Glutamatergic neuron (in vitro differentiated cells): ENCODE measurements at regions not wholly inside any gene's neighbourhood (a gene's known extent, or its start where the extent isn't known, plus 50 kb on each side); places are given as distances from the start of the nearest gene placed in this dataset.

Source experiments
- DNase-seq: peaks from one replicate; pipeline ENCODE4 v3.0.0; 2022
- H3K27ac Mint-ChIP-seq: one replicate; pipeline ENCODE4 v1.8.0; 2020; ENCODE audit warnings: mild to moderate bottlenecking, mixed read lengths, inconsistent platforms; ENCODE audit not compliant: unreplicated experiment
- H3K27me3 Mint-ChIP-seq: one replicate; pipeline ENCODE4 v1.8.0; 2020; ENCODE audit warnings: mild to moderate bottlenecking, moderate library complexity, mixed read lengths, inconsistent platforms; ENCODE audit not compliant: unreplicated experiment
- H3K36me3 Mint-ChIP-seq: one replicate; pipeline ENCODE4 v1.8.0; 2020; ENCODE audit warnings: mild to moderate bottlenecking, mixed read lengths, inconsistent platforms; ENCODE audit not compliant: unreplicated experiment
- H3K4me1 Mint-ChIP-seq: one replicate; pipeline ENCODE4 v1.8.0; 2020; ENCODE audit warnings: mild to moderate bottlenecking, low read depth, mixed read lengths, inconsistent platforms; ENCODE audit not compliant: unreplicated experiment
- H3K4me3 Mint-ChIP-seq: one replicate; pipeline ENCODE4 v1.8.0; 2020; ENCODE audit warnings: mild to moderate bottlenecking, mixed read lengths, inconsistent platforms; ENCODE audit not compliant: unreplicated experiment
- H3K9me3 Mint-ChIP-seq: one replicate; pipeline ENCODE4 v1.8.0; 2020; ENCODE audit warnings: mild to moderate bottlenecking, moderate library complexity, mixed read lengths, inconsistent platforms; ENCODE audit not compliant: unreplicated experiment
- CTCF ChIP-seq: fragments of 200-600 bp; sonication (generic); IDR thresholded peaks from one replicate; pipeline ENCODE4 v1.5.0; 2021; ENCODE audit not compliant: partially characterized antibody, unreplicated experiment

GRCh38 chr13:47049276-47049989, 152.6 kb upstream of the HTR2A start:
- no peaks in the 10 kb centered on the region for H3K36me3 Mint-ChIP-seq
- no peak overlapping the region for H3K4me3 Mint-ChIP-seq
- no peak overlapping the region for H3K27ac Mint-ChIP-seq
- DNase-seq: no peak
- TF ChIP-seq CTCF: no peak
- H3K4me1 Mint-ChIP-seq: no peaks in the 10 kb centered on the region
- H3K27me3 Mint-ChIP-seq: no peaks in the 10 kb centered on the region
- H3K9me3 Mint-ChIP-seq: no peaks in the 10 kb centered on the region

GRCh38 chr13:47046706-47047105, 149.9 kb upstream of the HTR2A start:
- Mint-ChIP-seq H3K4me3 (no peak overlapping the region), H3K9me3 (no peaks in the 10 kb centered on the region), H3K27ac (no peak overlapping the region), H3K36me3 (no peaks in the 10 kb centered on the region), H3K27me3 (no peaks in the 10 kb centered on the region), H3K4me1 (no peaks in the 10 kb centered on the region)
- DNase-seq: no peak
- no peak for TF ChIP-seq CTCF

- no peak overlapping the region for H3K27ac Mint-ChIP-seq
- no peaks in the 10 kb centered on the region for H3K27me3 Mint-ChIP-seq
- H3K9me3 Mint-ChIP-seq: no peaks in the 10 kb centered on the region
- no peak for TF ChIP-seq CTCF
- no peak for DNase-seq
- no peaks in the 10 kb centered on the region for H3K4me1 Mint-ChIP-seq
- H3K4me3 Mint-ChIP-seq: no peak overlapping the region
- no peaks in the 10 kb centered on the region for H3K36me3 Mint-ChIP-seq
These were observed 148.0 kb upstream of the HTR2A start for GRCh38 chr13:47044842-47045241.

GRCh38 chr13:47039106-47039505, 142.3 kb upstream of the HTR2A start:
- Mint-ChIP-seq H3K4me1 (no peaks in the 10 kb centered on the region), H3K27ac (no peak overlapping the region), H3K4me3 (no peak overlapping the region), H3K9me3 (no peaks in the 10 kb centered on the region), H3K36me3 (no peaks in the 10 kb centered on the region), H3K27me3 (no peaks in the 10 kb centered on the region)
- no peak for TF ChIP-seq CTCF
- DNase-seq: no peak

GRCh38 chr13:47038188-47038587, 141.3 kb upstream of the HTR2A start:
- Mint-ChIP-seq H3K9me3 (no peaks in the 10 kb centered on the region), H3K27ac (no peak overlapping the region), H3K4me1 (no peaks in the 10 kb centered on the region), H3K4me3 (no peak overlapping the region), H3K36me3 (no peaks in the 10 kb centered on the region), H3K27me3 (no peaks in the 10 kb centered on the region)
- no peak for TF ChIP-seq CTCF
- DNase-seq: no peak
